SHP77 treated with DMSO at 0.1 percent for 48 hours (cell line): ENCODE measurements at regions not wholly inside any gene's neighbourhood (a gene's known extent, or its start where the extent isn't known, plus 50 kb on each side); places are given as distances from the start of the nearest gene placed in this dataset.
"Not testable (repeated sequence)": the region's sequence is repeated elsewhere in the genome, so short reads cannot be mapped to it uniquely, and the experiment has no call there.

Source experiments
- DNase-seq: peaks from one replicate; lab custom pipeline; 2025; lab: John Stamatoyannopoulos, UW

- no peak for DNase-seq
Observed at GRCh38 chr13:83825676-83826075, 56.6 kb downstream of the SLITRK1 start.

DNA sequence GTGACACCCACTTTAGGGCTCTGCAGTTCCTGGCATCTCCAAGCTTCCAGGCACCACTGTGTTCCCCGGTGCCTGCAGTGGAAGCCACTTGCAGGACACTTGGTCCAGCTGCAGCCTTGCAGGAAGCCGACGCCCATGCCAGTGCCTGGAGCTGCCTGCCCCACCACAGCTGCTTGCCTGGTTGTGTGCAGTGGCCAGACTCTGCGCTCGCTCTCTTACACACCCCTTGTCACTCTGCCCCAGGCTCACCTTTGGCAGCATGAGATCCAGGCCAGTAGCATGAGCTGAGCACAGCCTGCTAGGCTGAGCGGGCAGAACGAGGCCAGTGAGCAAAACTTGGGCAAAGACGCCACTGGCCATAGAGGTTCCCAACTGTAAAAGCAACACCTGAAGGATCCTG lies 57.7 kb downstream of the SLITRK1 start:
- no peak for DNase-seq

- no peak for DNase-seq
Observed at GRCh38 chr13:83824120-83824519, 58.2 kb downstream of the SLITRK1 start.

GRCh38 chr13:83819611-83820010 lies 62.7 kb downstream of the SLITRK1 start:
- no peak for DNase-seq

GRCh38 chr13:83819156-83819555 lies 63.1 kb downstream of the SLITRK1 start:
- DNase-seq = no peak

DNA sequence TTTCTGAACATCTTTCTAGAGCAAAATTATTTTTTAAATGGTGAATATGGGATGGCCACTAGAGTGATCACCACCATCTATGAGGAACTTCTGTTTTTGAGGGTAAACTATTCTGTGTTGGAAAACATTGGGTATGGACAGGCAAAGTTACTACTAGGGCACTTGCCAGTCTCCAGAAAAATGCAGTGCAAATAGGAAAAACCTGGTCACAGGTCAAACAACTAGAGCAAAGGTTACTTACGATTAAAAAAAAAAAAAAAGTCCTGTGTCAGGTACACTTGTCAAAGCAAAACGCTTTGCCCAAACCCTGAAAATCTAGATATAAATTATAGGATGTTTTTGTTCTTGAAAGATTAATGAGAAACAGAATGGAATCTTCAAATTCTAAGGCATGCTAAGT lies 66.2 kb downstream of the SLITRK1 start:
- DNase-seq = no peak

DNA sequence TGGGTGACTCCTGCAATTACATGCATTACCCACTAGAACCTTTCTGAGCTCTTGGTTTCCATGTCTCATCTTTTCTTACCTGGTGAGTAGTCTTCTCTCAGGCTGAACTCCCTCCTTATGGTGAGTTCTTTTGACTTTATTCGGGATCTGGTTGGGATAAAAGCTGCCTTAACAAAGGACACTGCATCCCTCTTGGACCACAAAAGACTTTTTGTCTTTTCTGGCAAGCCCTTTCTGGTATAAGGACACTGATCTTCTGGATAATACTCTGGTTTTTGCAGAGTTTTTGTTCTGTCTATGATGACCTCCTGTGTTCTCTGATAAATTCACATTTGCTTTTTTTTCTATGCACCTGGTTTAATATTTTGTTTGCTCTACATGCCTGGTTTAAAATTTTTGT lies 66.7 kb downstream of the SLITRK1 start:
- DNase-seq = no peak

DNA sequence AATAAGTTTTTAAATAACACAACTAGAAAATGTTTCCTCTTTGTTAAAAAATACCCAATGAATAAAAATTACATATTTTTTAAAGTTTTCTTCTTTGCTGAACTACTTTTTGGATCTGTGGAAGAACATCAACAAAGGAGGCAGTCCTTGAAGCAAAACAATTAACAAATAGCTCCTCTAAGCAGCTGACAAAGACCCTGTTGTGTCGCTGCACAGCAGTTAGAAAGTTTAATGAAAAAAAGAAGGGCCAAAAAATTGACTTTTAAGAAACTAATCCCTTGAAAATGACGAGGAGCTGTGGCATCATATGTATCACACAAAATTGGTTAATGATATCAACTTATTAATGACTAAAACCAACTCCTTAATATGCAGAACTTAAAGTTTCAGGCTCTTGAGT lies 72.1 kb downstream of the SLITRK1 start:
- DNase-seq = no peak

DNA sequence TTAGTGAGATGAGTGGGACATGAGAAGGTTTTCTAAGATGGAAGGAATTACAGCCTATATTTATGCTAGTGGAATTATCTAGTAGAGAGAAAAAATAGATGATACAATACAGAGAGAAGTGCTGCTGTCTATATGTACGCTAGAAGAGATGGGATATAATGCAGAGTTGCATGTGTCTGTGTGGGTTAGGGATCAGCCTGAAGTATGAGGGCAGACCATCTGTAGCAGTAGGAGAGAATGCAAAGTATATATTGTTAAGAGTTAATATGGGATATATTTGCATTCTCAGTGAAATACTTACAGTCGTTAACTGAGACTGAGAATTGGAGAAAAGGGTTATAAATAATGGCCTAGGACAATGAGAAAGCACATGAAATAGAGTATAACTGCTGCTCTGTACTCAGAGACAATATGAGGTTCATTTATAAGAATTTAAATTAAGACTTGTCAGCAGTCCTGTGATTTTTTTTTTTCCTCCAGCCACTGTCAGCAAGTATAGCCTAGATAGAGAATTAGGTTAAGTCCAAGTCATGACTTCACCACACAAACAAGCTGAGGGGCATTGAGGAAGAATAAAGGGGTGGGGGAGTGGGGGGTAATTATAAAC lies 77.8 kb downstream of the SLITRK1 start:
- no peak for DNase-seq

DNA sequence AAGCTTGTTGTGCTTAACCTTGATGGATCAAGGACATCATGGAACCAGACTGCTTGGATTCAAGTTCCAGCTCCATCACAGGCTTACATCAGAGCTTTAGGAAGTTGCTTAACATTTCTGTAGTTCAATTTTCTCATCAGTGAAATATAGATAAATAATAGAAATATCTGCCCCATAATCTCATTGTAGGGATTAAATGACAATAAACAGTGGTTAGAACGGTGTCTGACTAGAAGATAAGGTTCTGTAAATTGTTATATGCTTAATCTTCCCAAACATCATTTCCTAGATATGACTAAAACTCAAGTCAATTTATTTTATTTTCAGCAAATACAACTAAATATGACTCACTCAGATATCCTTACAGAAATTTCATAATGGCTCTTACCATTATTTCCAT lies 83.5 kb downstream of the SLITRK1 start:
- DNase-seq = no peak

DNA sequence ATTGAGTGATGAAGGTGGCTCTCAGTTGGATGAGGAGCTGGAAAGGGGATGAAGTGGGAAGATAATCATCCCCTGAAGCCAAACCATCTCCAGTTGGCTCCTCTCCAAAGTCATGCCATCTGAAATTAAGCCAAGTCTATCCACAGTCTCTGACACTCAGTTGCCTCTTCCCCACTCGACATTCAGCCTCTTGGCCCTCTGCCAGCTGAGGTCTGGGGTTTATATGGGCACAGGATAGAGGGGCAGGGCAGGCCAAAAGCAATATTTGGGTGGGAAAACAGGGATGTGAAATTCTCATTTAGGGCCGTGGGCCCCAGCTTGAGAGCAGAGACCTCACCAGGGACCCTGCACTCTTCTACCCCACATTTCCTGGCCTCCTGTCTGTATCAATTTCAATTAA lies 85.9 kb downstream of the SLITRK1 start:
- DNase-seq = peak; percentile 71

- DNase-seq = no peak
Observed at GRCh38 chr13:83794583-83794982, 87.7 kb downstream of the SLITRK1 start.

DNA sequence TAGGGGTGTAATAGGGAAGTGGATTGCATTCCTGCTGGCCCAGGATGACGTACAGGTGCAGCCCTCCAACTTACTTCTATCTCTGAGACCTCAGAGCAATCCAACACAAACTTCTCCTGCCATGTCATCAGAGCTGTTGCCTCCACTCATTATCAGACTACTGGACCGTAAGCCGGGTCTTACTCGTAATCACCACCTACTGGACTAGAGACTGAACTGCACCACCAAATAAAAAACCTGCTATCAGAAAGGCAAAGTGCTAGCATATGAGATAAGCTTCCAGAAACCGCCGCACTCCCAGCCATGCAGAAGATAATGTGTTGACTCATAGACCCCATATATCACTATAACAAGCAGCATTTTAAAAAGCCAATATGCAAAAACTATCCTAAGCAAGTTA lies 102.0 kb downstream of the SLITRK1 start:
- no peak for DNase-seq

DNA sequence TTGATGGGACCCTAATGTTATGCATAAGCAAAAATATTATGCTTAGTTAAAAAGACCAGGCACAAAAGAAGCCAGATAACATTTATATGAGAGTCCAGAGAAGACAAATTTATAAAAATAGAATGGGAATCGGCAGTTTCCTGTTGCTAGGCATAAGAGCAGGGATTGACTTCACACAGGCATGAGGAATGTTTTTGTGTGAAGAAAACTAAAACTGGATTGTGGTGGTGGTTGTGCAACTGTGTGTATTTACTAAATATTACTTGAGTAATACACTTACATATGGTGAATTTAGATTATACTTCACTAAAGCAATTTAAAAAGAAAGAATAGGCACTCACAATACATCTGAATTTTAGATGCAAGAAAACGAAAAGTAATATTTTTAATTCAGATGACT lies 108.3 kb downstream of the SLITRK1 start:
- DNase-seq = no peak

DNA sequence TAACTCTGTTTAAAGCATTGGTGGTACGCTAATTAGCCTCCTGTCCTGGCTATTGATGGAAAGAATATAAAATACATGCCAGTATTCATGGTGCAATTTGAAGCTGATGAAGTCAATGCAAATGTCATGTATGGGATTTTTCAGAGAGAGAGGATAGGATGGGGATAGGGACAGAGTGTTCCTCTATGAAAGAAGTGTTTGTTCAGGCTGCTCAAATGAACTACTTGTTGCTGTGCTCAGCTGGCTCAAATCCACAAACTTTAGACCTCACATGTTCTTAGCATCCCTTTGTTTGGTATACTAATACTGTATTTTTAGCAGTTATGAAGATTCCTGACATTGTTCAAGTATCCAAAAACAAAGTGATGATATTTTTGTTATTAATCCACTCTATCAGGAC lies 116.5 kb downstream of the SLITRK1 start:
- DNase-seq = no peak

DNA sequence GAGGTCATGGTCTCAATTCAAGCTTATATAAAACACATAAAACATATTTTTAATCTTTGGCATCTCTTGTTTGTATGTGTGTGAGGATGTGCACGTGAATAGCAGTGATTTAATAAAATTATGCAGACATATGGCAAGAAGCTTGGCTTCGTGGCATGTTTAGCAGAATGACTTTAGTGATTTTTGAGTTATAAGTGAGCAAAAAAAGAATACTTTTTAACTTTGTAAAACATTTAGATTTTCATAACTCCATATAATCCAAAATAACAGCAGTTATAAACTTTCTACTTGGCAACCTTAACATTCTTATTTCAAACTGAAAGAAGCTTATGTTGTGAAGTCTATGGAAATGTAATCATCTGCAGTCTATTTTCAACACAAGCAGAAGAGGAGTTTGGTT lies 120.6 kb downstream of the SLITRK1 start:
- no peak for DNase-seq

- DNase-seq = not testable (repeated sequence)
Observed at GRCh38 chr13:83755210-83755609, 127.1 kb downstream of the SLITRK1 start.

DNA sequence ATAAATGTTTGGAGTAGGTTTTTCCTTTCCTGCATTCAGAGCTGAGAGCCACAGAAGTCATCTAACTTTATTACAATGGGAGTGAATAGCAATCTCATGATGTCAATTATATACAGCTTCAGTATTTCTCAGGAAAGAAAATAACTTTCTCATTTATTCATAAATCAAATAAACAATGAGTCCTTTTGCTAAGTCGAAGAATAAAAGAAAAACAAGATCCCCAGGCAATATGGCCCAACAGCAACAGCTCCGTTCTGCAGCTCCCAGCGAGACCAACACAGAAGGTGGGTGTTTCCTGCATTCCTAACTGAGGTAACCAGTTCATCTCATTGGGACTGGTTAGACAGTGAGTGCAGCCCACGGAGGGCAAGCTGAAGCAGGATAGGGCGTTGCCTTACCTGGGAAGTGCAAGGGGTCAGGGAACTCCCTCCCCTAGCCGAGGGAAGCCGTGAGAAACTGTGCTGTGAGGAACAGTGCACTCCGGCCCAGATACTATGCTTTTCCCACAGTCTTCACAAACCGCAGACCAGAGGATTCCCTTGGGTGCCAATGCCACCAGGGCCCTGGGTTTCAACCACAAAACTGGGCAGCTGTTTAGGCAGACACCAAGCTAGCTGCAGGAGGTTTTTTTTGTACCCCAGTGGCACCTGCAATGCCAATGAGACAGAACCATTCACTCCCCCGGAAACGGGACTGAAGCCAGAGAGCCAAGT lies 128.2 kb downstream of the SLITRK1 start:
- DNase-seq = no peak

DNA sequence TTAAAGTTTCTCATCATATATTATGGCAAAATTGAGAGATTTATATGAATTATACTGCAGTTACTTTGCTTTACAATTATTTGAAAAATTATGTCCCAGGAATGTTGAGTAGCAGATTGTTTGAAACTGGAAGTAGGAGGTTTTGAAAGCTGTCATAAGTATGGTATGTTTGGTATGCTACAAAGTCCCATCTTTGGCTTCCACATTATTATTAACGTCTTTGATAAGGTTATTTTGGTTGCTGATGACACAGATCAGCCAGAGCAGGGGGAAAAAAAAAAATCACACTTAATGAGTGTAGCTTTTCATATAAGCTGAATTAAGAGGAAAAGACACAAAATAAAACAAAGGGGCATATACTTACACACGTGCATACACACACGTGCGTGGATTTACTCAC lies 130.1 kb downstream of the SLITRK1 start:
- DNase-seq = no peak

DNA sequence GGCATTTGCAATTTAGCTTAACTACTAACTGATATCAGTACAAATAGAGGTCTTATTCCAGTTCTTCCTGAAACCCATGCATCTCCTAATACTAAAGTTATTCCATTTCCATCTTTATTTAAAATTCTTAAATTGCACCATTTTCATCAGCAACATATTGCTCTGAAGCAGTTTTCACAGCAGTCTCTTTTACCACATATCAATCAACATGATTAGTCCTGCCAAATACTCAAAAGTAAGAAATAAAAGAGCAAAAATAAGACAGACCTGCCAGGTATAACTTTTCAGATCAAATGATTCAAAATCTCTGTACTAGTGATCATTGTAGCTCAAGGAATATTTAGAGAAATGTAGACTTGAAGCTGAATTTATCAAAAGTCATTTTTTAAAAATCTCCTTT lies 141.7 kb downstream of the SLITRK1 start:
- DNase-seq = no peak

DNA sequence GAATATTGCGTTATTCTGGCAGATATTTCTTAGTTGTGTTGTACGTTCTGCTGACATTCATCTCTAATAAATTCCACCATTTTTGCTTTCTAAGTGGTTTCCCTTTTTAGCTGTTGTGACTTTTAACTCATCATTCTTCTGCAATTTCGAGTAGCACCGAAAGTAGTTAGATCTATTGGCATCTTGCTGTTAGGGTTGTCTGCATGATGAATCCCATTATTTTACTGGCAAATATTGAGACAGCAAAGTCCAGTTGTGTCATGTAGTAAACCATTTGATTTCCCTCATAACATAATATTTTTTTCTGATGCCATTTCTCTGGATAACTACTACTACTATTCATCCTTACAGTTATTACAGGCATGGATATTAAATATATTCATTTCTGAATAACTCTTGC lies 143.9 kb downstream of the SLITRK1 start:
- DNase-seq = no peak

DNA sequence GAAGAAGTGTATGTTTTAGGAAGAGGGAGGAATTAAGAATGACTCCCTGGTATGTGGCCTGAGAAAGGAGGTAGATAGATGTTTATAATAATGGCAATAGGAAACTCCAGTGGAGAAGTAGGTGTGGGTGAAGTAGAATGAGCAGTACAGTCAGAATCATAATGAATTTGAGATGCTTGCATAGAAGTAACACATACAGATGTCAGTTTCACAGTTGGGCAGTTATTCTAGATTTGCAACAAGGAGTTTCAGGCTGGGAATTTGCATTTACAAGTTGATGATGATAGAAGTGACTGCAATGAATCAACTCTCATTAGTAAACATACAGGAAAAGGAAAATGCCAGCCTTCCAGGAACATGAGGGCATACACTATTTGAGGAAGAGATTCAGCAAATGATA lies 149.0 kb downstream of the SLITRK1 start:
- DNase-seq = no peak

- DNase-seq = no peak
Observed at GRCh38 chr13:83732755-83733154, 149.5 kb downstream of the SLITRK1 start.

DNA sequence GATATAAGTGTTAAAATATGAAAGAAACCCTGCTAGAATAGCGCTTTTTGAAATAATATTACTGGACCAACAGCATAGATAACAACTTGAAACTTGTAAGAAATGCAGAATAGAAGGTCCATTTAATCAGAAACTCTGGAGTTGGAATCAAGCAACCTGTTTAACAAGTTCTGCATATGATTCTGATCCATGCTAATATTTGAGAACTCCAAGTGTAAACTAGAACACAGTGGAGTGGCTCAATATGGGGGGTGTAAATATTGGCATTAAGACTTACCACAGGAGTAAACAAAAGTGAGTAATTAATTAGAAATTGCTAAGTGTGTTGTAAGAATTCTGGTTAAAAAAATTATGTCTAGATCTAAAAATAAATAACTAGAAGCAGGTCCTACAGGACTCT lies 151.2 kb downstream of the SLITRK1 start:
- no peak for DNase-seq
